GM20000 (cell line): ENCODE measurements at regions not wholly inside any gene's neighbourhood (a gene's known extent, or its start where the extent isn't known, plus 50 kb on each side); places are given as distances from the start of the nearest gene placed in this dataset.

ENCODE experiments used
- DNase-seq: peaks from one replicate; pipeline ENCODE4 v3.0.0; 2012; ENCODE audit warnings: low spot score
- TF ChIP-seq, protein P1 (sequence below): IDR thresholded peaks from 2 replicates; pipeline ENCODE4 v1.5.1; 2012; ENCODE audit warnings: mild to moderate bottlenecking, control low read depth; ENCODE audit errors: extremely low read depth, missing control alignments

DNA sequence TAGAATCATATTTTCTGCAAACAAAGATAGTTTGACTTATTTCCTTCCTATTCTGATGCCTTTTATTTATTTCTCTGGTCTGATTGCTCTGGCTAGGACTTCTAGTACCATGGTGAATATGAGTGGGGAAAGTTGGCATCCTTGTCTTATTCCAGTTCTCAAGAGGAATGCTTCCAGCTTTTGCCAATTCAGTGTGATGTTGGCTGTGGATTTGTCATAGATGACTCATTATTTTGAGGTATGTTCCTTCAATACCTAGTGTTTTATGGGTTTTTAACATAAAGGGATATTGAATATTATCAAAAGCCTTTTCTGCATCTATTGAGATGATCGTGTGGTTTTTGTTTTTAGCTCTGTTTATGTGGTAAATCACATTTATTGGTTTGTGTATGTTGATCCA is 139.4 kb upstream of the CNTN1 start:
- DNase-seq: no peak
- TF ChIP-seq, protein P1, sequence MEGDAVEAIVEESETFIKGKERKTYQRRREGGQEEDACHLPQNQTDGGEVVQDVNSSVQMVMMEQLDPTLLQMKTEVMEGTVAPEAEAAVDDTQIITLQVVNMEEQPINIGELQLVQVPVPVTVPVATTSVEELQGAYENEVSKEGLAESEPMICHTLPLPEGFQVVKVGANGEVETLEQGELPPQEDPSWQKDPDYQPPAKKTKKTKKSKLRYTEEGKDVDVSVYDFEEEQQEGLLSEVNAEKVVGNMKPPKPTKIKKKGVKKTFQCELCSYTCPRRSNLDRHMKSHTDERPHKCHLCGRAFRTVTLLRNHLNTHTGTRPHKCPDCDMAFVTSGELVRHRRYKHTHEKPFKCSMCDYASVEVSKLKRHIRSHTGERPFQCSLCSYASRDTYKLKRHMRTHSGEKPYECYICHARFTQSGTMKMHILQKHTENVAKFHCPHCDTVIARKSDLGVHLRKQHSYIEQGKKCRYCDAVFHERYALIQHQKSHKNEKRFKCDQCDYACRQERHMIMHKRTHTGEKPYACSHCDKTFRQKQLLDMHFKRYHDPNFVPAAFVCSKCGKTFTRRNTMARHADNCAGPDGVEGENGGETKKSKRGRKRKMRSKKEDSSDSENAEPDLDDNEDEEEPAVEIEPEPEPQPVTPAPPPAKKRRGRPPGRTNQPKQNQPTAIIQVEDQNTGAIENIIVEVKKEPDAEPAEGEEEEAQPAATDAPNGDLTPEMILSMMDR: no peak

- no peak for DNase-seq
- TF ChIP-seq, protein P1: no peak
These were observed 134.3 kb upstream of the CNTN1 start for GRCh38 chr12:40557980-40558379.

DNA sequence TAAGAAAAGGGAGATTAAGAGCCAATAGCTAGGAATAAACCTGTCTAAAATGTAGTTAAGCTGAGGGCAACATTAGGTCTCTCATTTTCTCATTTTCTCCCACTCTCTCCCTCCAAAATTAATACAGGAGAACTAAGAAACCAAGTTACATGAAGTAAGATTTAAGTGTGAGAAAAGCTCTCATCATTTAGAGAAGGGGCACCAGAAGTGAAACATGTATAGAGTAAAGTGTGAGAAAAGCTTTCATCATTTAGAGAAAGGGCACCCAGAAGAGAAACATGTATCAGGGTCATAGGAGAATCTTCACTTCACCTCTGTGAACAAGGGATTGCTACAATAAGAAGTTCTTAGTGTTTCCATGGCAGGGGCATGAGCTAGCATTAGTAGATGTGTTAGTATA is 132.4 kb upstream of the CNTN1 start:
- TF ChIP-seq, protein P1: no peak
- peak; percentile 41 for DNase-seq

DNA sequence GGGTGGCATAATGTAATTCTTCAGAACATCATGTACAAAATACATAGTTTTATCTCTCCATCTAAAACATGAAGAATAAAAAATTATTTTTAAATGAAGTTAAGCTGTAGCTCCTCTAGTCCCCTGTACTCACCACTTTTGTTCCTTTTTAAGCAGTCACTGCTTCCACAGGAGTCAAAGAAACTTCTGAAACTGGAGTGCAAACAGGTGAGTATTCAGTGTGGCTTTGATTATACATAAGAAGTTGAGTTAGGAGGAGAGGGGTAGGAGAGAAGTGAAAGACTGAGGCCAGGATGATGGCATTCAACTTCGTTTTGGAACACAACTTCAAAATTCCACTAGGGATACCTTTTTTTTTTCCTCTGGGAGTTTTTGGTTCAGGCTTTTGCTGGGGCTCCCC is 131.4 kb upstream of the CNTN1 start:
- DNase-seq: no peak
- TF ChIP-seq, protein P1: no peak

DNA sequence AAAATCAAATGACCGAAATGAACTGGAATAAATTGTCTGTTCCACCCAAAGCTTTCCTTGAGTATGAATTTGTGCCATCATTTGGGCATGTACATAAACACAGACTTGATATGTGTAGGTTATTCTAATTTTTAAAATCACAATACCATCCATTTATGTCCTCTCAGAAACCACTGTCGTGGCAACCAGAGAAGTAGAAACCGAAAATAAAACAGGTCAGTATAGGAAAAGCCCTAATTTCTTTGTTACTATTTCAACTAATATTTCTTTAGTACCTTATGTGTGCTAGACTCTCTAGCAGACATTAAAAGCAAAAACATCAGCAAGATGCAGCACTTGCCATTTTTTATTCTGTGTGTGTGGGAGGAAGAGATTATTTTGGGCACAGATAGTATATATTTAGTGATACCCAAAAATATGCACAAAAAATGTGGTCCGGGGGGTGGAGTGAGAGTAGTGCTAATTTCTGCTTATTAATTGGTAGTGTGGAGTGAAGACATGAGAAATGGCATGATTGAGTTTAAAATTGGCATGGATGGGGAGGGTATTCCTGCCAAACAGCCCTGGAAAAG is 130.8 kb upstream of the CNTN1 start:
- peak; percentile 19 for DNase-seq
- TF ChIP-seq, protein P1: no peak

DNA sequence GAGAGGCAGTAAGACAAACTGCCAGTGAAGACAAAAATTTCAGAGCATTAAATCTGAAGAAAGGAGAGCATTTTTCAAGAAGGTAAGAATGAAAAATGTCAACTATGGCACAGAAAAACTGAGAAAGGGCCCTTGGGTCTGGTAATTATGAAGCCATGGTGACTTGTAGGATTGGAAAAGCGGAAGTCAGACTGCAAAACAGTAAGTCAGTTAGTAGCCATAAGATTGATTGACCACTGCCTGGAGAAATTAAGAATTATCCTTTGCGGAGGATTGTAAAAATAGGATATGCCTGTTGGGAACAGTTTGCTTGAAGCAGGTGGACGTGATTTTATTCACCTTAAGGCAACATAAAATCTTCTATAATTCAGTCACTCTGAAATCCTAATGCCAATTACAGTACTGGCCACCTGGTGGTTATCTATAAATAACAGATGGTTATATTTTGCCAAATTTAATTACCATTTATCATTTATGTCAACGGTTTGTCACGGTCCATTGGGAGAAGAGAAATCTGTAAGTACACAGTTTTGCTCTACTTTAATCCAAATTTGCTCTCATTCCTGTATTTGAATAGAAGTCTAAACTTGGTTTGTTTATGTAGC is 127.1 kb upstream of the CNTN1 start:
- no peak for DNase-seq
- TF ChIP-seq, protein P1: no peak

DNA sequence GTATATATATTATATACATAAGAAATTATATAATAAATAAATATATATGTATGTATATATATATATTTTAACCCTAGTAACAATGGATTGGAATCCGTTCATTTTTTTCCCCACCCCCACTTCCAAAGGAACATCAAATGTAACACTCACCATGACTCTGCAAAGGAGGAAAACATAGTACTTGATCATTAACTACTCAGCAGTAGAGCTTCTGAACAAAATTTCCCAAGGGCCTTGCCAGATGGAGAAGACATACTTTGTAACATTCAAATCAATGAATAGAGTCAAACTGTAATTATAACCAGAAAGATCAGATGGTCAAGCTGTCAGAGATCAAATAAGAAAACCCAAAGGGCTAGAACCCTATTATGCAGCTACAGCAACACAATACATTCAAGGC is 126.0 kb upstream of the CNTN1 start:
- no peak for DNase-seq
- TF ChIP-seq, protein P1: no peak
